ENCODE measurements at regions not wholly inside any gene's neighbourhood (a gene's known extent, or its start where the extent isn't known, plus 50 kb on each side); places are given as distances from the start of the nearest gene placed in this dataset.
"Not testable (repeated sequence)": the region's sequence is repeated elsewhere in the genome, so short reads cannot be mapped to it uniquely, and the experiment has no call there.

DNA sequence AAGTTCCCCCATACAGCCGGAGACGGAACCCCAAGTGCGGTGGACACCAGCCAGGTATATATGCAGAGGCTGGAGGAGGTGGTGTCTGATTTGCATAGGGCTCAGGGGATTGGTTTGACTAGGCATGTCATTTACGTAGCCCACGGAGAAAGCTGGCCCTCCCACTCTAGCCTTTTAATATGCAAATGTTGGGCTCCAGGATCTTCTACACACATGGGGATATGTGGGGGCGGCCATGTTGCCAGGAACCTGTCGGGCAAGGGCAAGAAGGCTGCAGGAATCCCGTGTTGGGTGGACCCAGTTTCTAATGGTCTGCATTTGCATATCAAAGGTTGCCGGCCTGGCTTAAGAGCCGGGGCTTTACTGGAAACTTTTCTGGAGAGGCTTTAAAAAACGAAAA is 57.4 kb downstream of the FTHL17 start:
- not testable (repeated sequence) for DNase-seq, H3K9me3 Mint-ChIP-seq

DNA sequence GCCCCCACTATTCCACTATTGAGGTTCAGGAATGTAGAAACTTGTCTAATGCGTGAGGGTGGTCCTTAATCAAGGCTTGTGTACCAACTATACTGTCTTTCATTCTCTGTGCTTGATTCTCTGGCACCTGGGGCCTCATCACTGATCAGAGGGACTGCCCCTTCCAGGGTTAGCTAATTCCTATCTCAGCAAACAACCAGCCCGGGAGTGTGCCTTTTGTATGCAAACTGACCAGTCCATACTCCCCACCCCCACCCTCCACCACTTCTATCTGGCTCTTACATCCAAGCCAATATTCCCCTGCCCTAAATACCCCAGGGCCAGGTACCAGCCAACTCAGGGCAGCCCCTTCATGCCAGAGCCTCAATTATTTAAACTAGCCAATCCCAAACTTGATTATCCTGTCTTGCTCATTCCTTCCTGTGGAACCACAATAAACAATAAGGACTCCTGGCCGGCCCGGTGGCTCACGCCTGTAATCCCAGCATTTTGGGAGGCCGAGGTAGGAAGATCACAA is 59.3 kb downstream of the FTHL17 start:
- no peak for ATAC-seq (replicated peaks)
- Mint-ChIP-seq H3K4me3 (no peak overlapping the region), H3K9me3 (peaks cover 0 to 4% of the 10 kb centered on the region in 2 donors), H3K27ac (no peak overlapping the region), H3K27me3 (no peaks in the 10 kb centered on the region), H3K4me1 (no peaks in the 10 kb centered on the region), H3K36me3 (no peaks in the 10 kb centered on the region)
- no peak for DNase-seq

More for the DNA sequence above, 57.4 kb downstream of the FTHL17 start:
- ATAC-seq (replicated peaks); H3K36me3 Mint-ChIP-seq; H3K4me1 Mint-ChIP-seq; H3K27me3 Mint-ChIP-seq; H3K27ac Mint-ChIP-seq; H3K4me3 Mint-ChIP-seq: not testable (repeated sequence)

DNA sequence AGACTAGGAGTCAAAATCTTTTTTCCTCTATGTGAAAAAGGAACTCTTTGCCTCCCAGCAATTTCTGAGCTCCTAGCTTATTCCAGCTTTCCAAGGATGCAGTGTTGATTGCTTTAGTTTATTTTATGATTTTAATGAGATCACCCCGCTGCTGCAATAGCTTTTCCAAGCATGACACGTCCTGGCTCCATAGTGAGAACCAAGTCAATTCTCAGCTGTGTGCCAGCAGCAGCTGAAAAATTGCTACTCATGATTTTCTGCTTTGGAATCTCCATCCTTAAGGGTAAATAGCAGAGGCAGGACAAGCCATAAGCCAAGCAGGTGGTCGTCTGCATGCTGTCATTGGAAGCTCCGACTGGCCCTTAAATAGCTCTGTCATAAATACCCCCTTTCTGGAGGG is 64.5 kb downstream of the FTHL17 start:
- no peak overlapping the region for H3K27ac Mint-ChIP-seq
- no peak overlapping the region for H3K4me3 Mint-ChIP-seq
- H3K27me3 Mint-ChIP-seq, result peaks cover 0 to 5% of the 10 kb centered on the region in 2 donors
- H3K36me3 Mint-ChIP-seq, result no peaks in the 10 kb centered on the region
- ATAC-seq (replicated peaks) (no peak), DNase-seq (no peak)
- H3K4me1 Mint-ChIP-seq, result no peaks in the 10 kb centered on the region
- H3K9me3 Mint-ChIP-seq, result no peaks in the 10 kb centered on the region

DNA sequence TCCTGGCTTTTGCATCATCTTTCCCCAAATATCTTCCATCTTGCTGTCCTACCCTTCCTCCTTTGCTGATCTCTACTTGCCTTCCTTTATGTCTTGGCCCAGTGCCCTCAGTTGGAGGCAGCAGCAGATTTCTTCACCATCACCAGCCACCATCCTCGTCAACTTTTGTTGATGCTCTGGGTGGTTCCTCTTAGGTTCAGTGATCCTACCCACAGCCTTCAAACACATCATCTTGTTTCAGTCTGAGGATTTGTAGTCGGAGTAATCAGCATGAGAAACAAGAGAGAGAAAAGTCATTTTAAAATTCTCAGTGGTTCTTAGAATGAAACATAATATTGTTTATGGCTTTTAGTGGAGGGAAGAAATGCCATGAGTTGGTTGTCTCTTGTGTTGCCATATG is 65.8 kb downstream of the FTHL17 start:
- DNase-seq, result no peak
- ATAC-seq (replicated peaks), result no peak
- Mint-ChIP-seq H3K4me3 (no peak overlapping the region), H3K9me3 (no peaks in the 10 kb centered on the region), H3K4me1 (no peaks in the 10 kb centered on the region), H3K27ac (no peak overlapping the region), H3K36me3 (no peaks in the 10 kb centered on the region), H3K27me3 (peaks cover 3 to 5% of the 10 kb centered on the region in 2 donors)

DNA sequence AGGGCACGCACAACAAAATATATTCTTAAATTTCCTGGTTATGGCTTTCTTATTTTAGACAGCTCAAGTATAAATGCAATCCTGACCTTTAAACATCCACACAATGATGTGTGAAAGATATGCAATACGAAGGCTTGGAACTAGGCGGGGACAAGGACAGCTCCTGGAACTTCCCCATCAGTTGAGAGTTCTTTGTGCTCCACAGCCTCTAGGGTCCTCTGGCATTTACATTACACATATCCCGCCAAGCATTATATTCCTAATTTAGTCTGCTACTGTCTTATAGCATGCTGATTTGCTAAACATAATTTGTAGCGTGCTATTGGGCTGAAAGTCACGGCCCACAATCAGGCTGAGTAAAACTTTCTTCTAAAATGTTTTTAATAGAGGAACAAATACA is 74.4 kb downstream of the FTHL17 start:
- H3K9me3 Mint-ChIP-seq, result no peaks in the 10 kb centered on the region
- no peak for DNase-seq
- H3K27ac Mint-ChIP-seq, result no peak overlapping the region
- no peak for ATAC-seq (replicated peaks)
- no peaks in the 10 kb centered on the region for H3K36me3 Mint-ChIP-seq
- H3K4me1 Mint-ChIP-seq, result no peaks in the 10 kb centered on the region
- H3K27me3 Mint-ChIP-seq, result peaks cover 0 to 12% of the 10 kb centered on the region in 2 donors
- H3K4me3 Mint-ChIP-seq, result no peak overlapping the region

DNA sequence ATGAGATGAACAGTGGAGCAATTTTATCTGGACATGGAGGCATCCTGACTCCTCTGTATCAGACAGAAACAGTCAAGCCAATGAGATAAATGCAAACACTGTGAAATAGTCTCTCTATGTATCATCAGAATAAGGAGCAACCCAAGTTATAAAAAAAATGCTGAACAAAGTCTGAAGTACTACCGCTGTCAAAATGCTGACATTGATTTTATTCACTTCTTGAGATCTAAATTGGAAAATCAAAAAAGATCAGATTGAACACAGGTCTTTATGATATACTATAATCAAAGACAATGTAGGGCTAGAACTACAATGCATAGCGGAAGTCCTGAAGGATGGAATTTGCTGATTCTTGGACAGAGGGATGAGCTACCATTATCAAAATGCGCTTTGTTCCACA is 76.1 kb downstream of the FTHL17 start:
- no peak for ATAC-seq (replicated peaks)
- Mint-ChIP-seq H3K27ac (no peak overlapping the region), H3K27me3 (peaks cover 0 to 10% of the 10 kb centered on the region in 2 donors), H3K36me3 (no peaks in the 10 kb centered on the region), H3K4me1 (no peaks in the 10 kb centered on the region), H3K4me3 (no peak overlapping the region), H3K9me3 (no peaks in the 10 kb centered on the region)
- DNase-seq, result no peak

DNA sequence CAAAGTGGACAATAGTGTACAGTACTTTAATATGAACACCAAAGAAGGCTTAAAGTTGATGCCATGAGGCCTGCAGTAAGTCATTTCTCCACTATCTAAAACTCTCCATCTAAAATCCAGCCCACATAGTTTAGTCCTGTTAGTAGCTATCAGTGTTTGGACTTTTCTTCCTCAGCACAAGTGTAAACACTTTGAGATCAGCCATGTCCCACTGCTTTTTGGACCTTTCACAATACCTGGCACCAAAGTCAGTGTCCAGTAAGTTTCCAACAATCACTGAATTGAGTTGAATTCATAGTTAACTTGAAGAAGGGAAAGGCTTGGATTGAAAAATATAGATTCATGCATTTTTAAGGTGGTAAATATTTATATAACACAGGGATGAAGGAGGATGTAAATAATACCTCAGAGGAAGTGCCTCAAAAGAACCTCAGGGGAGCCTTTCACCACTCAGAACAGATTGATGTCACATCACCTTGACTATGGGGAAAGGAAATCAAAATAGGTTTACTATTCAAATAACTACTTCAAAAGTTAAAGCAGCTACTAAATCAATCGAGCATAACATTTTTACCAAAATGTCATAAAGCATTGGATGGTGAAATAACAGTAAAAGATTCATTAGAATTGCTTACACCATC is 76.7 kb downstream of the FTHL17 start:
- H3K4me1 Mint-ChIP-seq, result no peaks in the 10 kb centered on the region
- no peak for DNase-seq
- H3K27me3 Mint-ChIP-seq, result peaks cover 0 to 10% of the 10 kb centered on the region in 2 donors
- H3K9me3 Mint-ChIP-seq, result no peaks in the 10 kb centered on the region
- H3K36me3 Mint-ChIP-seq, result no peaks in the 10 kb centered on the region
- ATAC-seq (replicated peaks), result no peak
- H3K4me3 Mint-ChIP-seq, result no peak overlapping the region
- no peak overlapping the region for H3K27ac Mint-ChIP-seq

DNA sequence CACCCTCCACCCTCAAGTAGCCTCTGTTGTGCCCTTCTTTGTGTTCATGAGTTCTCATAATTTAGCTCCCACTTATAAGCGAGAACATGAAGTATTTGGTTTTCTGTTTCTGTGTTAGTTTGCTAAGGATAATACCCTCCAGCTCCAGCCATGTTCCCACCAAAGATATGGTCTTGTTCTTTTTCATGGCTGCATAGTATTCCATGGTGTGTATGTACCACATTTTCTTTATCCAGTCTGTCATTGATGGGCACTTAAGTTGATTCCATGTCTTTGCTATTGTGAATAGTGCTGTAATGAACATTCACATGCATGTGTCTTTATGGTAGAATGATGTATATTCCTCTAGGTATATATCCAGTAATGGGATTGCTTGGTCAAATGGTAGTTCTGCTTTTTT is 77.8 kb downstream of the FTHL17 start:
- H3K4me3 Mint-ChIP-seq; H3K9me3 Mint-ChIP-seq; H3K27ac Mint-ChIP-seq; ATAC-seq (replicated peaks); H3K4me1 Mint-ChIP-seq; H3K36me3 Mint-ChIP-seq; DNase-seq: not testable (repeated sequence)
- peaks cover 0 to 10% of the 10 kb centered on the region in 2 donors for H3K27me3 Mint-ChIP-seq

DNA sequence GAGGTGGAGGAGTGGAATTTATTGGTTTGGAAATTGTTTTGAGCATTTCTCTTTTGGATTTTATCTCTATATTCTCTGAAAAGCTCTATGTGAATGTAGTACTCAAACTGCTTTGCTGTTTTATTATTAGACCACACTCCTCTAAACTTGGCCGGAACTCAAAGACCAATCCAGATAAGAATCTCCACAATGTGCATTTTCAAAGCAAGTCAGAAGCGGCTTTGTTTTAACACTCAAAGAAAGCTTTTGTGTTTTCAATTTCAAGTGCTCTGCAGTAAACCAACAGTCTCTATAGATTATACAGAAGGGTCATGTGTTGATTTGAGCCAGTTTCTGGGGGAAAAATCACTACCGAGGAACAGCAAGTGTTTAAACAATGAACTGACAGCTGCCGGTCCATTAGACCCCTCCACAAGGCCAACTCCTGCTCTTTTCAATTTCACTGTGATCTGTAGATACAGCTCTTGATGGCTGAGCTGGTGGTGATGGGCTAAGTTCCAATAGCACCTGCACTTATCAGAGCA is 79.4 kb downstream of the FTHL17 start:
- DNase-seq, result no peak
- Mint-ChIP-seq H3K4me3 (no peak overlapping the region), H3K27me3 (peaks cover 0 to 4% of the 10 kb centered on the region in 2 donors), H3K9me3 (no peaks in the 10 kb centered on the region), H3K27ac (no peak overlapping the region), H3K36me3 (no peaks in the 10 kb centered on the region), H3K4me1 (no peaks in the 10 kb centered on the region)
- ATAC-seq (replicated peaks), result no peak

DNA sequence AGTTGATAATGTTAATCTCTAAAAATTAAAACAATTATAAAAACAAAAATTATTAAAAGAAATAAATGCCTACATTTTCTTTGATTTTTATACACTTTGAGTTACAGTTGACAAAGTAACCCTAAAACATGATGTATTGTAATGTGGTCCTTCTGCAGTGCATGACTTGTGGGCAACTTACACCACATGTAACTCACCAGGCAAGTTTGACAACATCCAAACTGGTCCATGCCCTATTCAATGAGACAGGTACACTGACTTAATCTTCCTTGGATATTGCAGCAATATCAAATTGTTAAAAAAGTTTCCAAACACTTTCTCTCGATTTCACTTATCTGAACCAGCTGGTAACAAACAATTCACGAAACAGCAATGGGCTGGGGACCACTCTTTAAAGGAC is 81.5 kb downstream of the FTHL17 start:
- Mint-ChIP-seq H3K9me3 (no peaks in the 10 kb centered on the region), H3K27me3 (peaks cover 0 to 4% of the 10 kb centered on the region in 2 donors), H3K27ac (no peak overlapping the region), H3K4me1 (no peaks in the 10 kb centered on the region), H3K4me3 (no peak overlapping the region), H3K36me3 (no peaks in the 10 kb centered on the region)
- DNase-seq, result no peak
- ATAC-seq (replicated peaks), result no peak

DNA sequence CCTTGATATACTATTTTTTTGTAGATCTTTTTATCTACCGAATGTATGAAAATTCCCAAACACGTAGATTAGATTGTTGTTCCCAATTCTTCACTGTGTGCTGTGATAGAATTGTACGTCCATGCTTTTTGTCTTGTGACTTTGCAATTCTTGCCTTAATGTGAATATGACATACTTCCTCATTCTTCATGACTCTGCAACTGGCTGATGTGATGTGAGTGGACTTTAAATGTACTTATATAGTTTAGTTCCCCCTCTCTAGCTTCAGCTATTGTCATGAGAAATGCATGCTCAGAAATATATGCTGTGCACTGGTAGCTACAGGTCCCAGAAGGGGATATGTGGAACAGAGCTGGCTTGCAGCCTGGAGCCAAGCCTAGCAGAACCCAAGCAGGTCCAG is 89.4 kb downstream of the FTHL17 start:
- Mint-ChIP-seq H3K4me3 (no peak overlapping the region), H3K27me3 (peaks cover 0 to 16% of the 10 kb centered on the region in 2 donors), H3K27ac (no peak overlapping the region), H3K9me3 (peaks cover 0 to 1% of the 10 kb centered on the region in 2 donors), H3K36me3 (no peaks in the 10 kb centered on the region), H3K4me1 (no peaks in the 10 kb centered on the region)
- DNase-seq (no peak), ATAC-seq (replicated peaks) (no peak)

DNA sequence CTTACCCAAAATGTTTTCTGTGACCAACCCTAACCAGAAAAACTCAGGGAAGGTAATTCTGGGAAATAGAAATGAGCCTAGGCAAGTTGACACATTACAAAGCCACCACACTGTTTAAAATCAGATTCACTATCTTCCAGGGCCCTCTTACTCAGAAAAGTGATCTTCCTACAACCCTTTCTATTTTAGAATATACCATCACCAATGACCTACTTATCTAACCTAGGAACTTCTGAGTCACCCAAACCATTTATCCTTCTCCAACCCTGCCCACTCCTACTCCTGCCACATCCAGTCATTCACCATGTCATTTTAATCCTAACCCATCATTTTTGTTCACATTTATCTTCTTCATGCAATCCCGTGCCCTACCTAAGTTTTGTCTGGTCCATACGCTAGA is 89.9 kb downstream of the FTHL17 start:
- ATAC-seq (replicated peaks), result no peak
- no peak overlapping the region for H3K27ac Mint-ChIP-seq
- H3K36me3 Mint-ChIP-seq, result no peaks in the 10 kb centered on the region

DNA sequence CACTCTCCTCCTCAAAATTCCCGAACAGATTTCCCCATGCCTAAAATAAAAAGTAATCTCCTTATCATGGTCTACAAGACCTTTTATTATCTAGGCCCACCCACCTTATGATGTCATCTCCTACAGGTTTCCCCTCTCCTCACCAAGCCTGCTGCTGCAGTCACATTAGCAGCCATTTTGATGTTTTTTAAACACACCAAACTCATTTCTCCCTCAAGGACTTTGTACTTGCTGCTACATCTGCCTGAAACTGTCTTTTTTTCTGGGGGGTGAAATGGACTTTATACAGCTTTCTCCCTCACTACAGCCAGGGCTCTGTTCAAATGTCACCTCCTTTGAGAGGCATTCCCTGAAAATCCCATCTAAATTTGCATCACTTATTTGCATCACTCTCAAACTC is 90.2 kb upstream of the TAB3 start:
- H3K36me3 Mint-ChIP-seq, result no peaks in the 10 kb centered on the region
- peaks cover 0 to 1% of the 10 kb centered on the region in 2 donors for H3K9me3 Mint-ChIP-seq
- ATAC-seq (replicated peaks) (no peak), DNase-seq (no peak)
- H3K27me3 Mint-ChIP-seq, result peaks cover 6 to 18% of the 10 kb centered on the region in 2 donors
- no peaks in the 10 kb centered on the region for H3K4me1 Mint-ChIP-seq
- no peak overlapping the region for H3K4me3 Mint-ChIP-seq
- no peak overlapping the region for H3K27ac Mint-ChIP-seq

More for the DNA sequence above, 89.9 kb downstream of the FTHL17 start:
- Mint-ChIP-seq H3K9me3 (peaks cover 0 to 1% of the 10 kb centered on the region in 2 donors), H3K4me1 (no peaks in the 10 kb centered on the region), H3K4me3 (no peak overlapping the region), H3K27me3 (peaks cover 0 to 18% of the 10 kb centered on the region in 2 donors)
- no peak for DNase-seq

DNA sequence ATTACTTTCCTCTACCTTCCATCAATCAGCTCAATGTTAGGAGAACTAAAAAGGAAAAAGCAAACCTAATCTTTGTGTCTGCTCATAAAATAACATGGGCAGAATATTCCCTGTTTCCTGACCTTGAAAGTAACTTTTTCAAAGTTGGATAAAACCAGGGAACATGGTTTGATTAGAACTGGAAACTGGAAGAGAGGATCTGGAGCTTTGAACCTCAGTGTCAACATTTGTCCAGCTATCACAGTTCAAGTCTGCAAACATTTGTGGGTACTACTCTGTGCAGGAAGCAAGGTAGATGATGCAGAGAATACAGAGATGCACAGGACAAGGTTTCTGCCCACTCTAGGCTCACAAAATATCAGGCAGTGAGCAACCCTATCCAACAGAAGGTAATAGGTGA is 86.4 kb upstream of the TAB3 start:
- DNase-seq, result no peak
- no peak for ATAC-seq (replicated peaks)
- H3K4me3 Mint-ChIP-seq, result no peak overlapping the region
- no peak overlapping the region for H3K27ac Mint-ChIP-seq
- peaks cover 0 to 1% of the 10 kb centered on the region in 2 donors for H3K9me3 Mint-ChIP-seq
- peaks cover 4 to 6% of the 10 kb centered on the region in 2 donors for H3K27me3 Mint-ChIP-seq
- H3K4me1 Mint-ChIP-seq, result peaks cover 4 to 7% of the 10 kb centered on the region in 2 donors
- H3K36me3 Mint-ChIP-seq, result no peaks in the 10 kb centered on the region

DNA sequence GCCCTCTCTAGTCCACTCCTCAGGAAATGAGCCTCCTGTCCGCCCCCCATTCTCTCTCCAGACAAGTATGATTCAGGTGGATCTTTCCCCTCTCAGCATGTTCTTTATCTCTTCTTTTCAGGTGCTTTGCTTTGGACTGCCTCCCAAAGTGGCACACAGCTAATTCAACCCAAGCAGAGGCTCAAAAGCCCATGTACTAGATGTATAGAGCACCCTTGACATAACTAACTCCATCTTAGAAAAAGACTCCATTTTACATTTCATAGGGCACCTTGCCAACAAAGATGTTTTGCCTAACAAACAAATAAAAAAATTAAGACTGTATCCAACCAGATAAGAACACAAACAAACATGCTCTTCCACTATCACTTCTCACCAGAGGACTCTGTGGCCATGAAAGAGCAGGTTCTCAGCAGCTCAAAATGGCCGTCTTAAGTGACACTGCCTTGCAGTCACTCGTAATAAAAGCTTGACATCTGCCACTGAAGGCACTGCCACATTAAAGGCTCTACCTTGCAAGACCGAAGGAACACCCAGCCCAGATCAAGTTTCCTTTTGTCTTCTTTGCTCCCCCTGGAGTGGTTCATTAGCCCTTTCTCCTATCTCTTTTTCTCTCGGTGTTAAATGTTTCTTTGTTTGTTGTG is 84.9 kb upstream of the TAB3 start:
- H3K27me3 Mint-ChIP-seq, result peaks cover 4 to 6% of the 10 kb centered on the region in 2 donors
- no peak for ATAC-seq (replicated peaks)
- H3K27ac Mint-ChIP-seq, result no peak overlapping the region
- no peak overlapping the region for H3K4me3 Mint-ChIP-seq
- no peaks in the 10 kb centered on the region for H3K36me3 Mint-ChIP-seq
- peaks cover 4 to 7% of the 10 kb centered on the region in 2 donors for H3K4me1 Mint-ChIP-seq
- H3K9me3 Mint-ChIP-seq, result peaks cover 0 to 1% of the 10 kb centered on the region in 2 donors
- DNase-seq, result no peak
